ENCODE measurements at regions not wholly inside any gene's neighbourhood (a gene's known extent, or its start where the extent isn't known, plus 50 kb on each side); places are given as distances from the start of the nearest gene placed in this dataset.

- in situ Hi-C loops (cut with MboI; ENCODE audit: low sequenced_read_pairs, unreplicated experiment): no loop called here
- no peak for DNase-seq (ENCODE audit: low spot score)
- no peak for TF ChIP-seq CTCF (IDR thresholded peaks at IDR 0.05; ENCODE audit: borderline replicate concordance, control extremely low read depth, extremely low read depth, insufficient read depth, missing control alignments)
Observed at GRCh38 chr6:90790058-90790457, 203.2 kb upstream of the MAP3K7 start.

- DNase-seq (ENCODE audit: low spot score): no peak
- TF ChIP-seq CTCF (IDR thresholded peaks at IDR 0.05; ENCODE audit: borderline replicate concordance, control extremely low read depth, extremely low read depth, insufficient read depth, missing control alignments): no peak
- in situ Hi-C loops (cut with MboI; ENCODE audit: low sequenced_read_pairs, unreplicated experiment): no loop called here
Observed at GRCh38 chr6:90788781-90789180, 201.9 kb upstream of the MAP3K7 start.

- DNase-seq (ENCODE audit: low spot score): no peak
- TF ChIP-seq CTCF (IDR thresholded peaks at IDR 0.05; ENCODE audit: borderline replicate concordance, control extremely low read depth, extremely low read depth, insufficient read depth, missing control alignments): no peak
- in situ Hi-C loops (cut with MboI; ENCODE audit: low sequenced_read_pairs, unreplicated experiment): no loop called here
Observed at GRCh38 chr6:90787446-90787845, 200.6 kb upstream of the MAP3K7 start.

- in situ Hi-C loops (cut with MboI; ENCODE audit: low sequenced_read_pairs, unreplicated experiment): no loop called here
- no peak for DNase-seq (ENCODE audit: low spot score)
- TF ChIP-seq CTCF (IDR thresholded peaks at IDR 0.05; ENCODE audit: borderline replicate concordance, control extremely low read depth, extremely low read depth, insufficient read depth, missing control alignments): no peak
Observed at GRCh38 chr6:90780778-90781177, 193.9 kb upstream of the MAP3K7 start.

GRCh38 chr6:90780141-90780540, 193.3 kb upstream of the MAP3K7 start:
- no peak for DNase-seq (ENCODE audit: low spot score)
- no peak for TF ChIP-seq CTCF (IDR thresholded peaks at IDR 0.05; ENCODE audit: borderline replicate concordance, control extremely low read depth, extremely low read depth, insufficient read depth, missing control alignments)
- in situ Hi-C loops (cut with MboI; ENCODE audit: low sequenced_read_pairs, unreplicated experiment): no loop called here

GRCh38 chr6:90778417-90779203, 191.7 kb upstream of the MAP3K7 start:
- in situ Hi-C loops (cut with MboI; ENCODE audit: low sequenced_read_pairs, unreplicated experiment): no loop called here
- no peak for TF ChIP-seq CTCF (IDR thresholded peaks at IDR 0.05; ENCODE audit: borderline replicate concordance, control extremely low read depth, extremely low read depth, insufficient read depth, missing control alignments)
- no peak for DNase-seq (ENCODE audit: low spot score)

Data from GM13976 (cell line).